PC-3 (cell line): ENCODE measurements at regions not wholly inside any gene's neighbourhood (a gene's known extent, or its start where the extent isn't known, plus 50 kb on each side); places are given as distances from the start of the nearest gene placed in this dataset.

Experiments
- ATAC-seq: fragments of 200-7000 bp; cut with Tn5 transposase; 2 replicates; pipeline ENCODE4 v1.9.1; 2020; ENCODE audit warnings: mild to moderate bottlenecking, moderate library complexity
- BruUV-seq: library from RNA; stranded (reverse); fragments of 400-500 nt; replicated peaks from 2 replicates; lab custom pipeline; 2021; lab: Mats Ljungman, UMichigan
- CTCF ChIA-PET: fragments of 300-600 bp; sonication (Branson Sonifier 250); formaldehyde crosslinking; loops from one replicate; lab custom pipeline; 2022; ENCODE audit warnings: antibody characterized with exemption; lab: Charles Lee
- POLR2A ChIA-PET: fragments of 300-600 bp; sonication (Branson Sonifier 250); formaldehyde crosslinking; loops from one replicate; lab custom pipeline; 2022; ENCODE audit warnings: antibody characterized with exemption; ENCODE audit not compliant: unreplicated experiment; lab: Charles Lee
- DNase-seq: peaks from one replicate; pipeline ENCODE4 v3.0.0-alpha.2; 2015
- H2AFZ ChIP-seq: fragments of 300-600 bp; sonication (generic); 2 replicates; pipeline ENCODE4 v1.6.0; 2016; ENCODE audit warnings: antibody characterized with exemption, low read length
- H3F3A ChIP-seq: fragments of 300-600 bp; sonication (generic); one replicate; pipeline ENCODE4 v1.6.0; 2017; ENCODE audit warnings: antibody characterized with exemption, low read length, control low read depth, mild to moderate bottlenecking; ENCODE audit not compliant: unreplicated experiment
- H3K27ac ChIP-seq: fragments of 300-600 bp; sonication (generic); 2 replicates; pipeline ENCODE4 v1.5.1; 2016; ENCODE audit warnings: mild to moderate bottlenecking, low read length
- H3K27me3 ChIP-seq: fragments of 300-600 bp; sonication (generic); 2 replicates; pipeline ENCODE4 v1.6.1; 2016; ENCODE audit warnings: low read length, mixed read lengths
- H3K36me3 ChIP-seq: fragments of 300-600 bp; sonication (generic); 2 replicates; pipeline ENCODE4 v1.6.1; 2016; ENCODE audit warnings: low read depth, mixed run types, low read length, mixed read lengths
- H3K4me1 ChIP-seq: fragments of 300-600 bp; sonication (generic); 2 replicates; pipeline ENCODE4 v1.5.1; 2016; ENCODE audit warnings: low read length; ENCODE audit not compliant: insufficient read depth
- H3K4me2 ChIP-seq: fragments of 300-600 bp; sonication (generic); 2 replicates; pipeline ENCODE4 v1.6.0; 2016; ENCODE audit warnings: low read length
- H3K4me3 ChIP-seq: fragments of 300-600 bp; sonication (generic); 2 replicates; pipeline ENCODE4 v1.5.1; 2016; ENCODE audit warnings: mild to moderate bottlenecking, low read length, mixed read lengths
- H3K79me2 ChIP-seq: fragments of 300-600 bp; sonication (generic); 2 replicates; pipeline ENCODE4 v1.6.1; 2017; ENCODE audit warnings: low read length, mixed read lengths
- H3K9ac ChIP-seq: fragments of 300-600 bp; sonication (generic); 2 replicates; pipeline ENCODE4 v1.6.0; 2016; ENCODE audit warnings: mild to moderate bottlenecking, low read length
- H3K9me2 ChIP-seq: fragments of 300-600 bp; sonication (generic); replicated peaks from 2 replicates; pipeline ENCODE4 v1.6.1; 2016; ENCODE audit warnings: mixed run types, low read length, mixed read lengths
- H3K9me3 ChIP-seq: fragments of 300-600 bp; sonication (generic); 2 replicates; pipeline ENCODE4 v1.6.1; 2016; ENCODE audit warnings: low read length, mixed read lengths
- H4K20me1 ChIP-seq: fragments of 300-600 bp; sonication (generic); 2 replicates; pipeline ENCODE4 v1.6.1; 2016; ENCODE audit warnings: low read length, mixed read lengths
- EZH2 ChIP-seq: fragments of 300-600 bp; sonication (generic); IDR thresholded peaks from one replicate; pipeline ENCODE4 v1.6.1; 2017; ENCODE audit warnings: antibody characterized with exemption, mild to moderate bottlenecking, low read length; ENCODE audit not compliant: unreplicated experiment
- EZH2phosphoT487 ChIP-seq: fragments of 300-600 bp; sonication (generic); IDR thresholded peaks from 2 replicates; pipeline ENCODE4 v1.6.1; 2018; ENCODE audit warnings: mild to moderate bottlenecking, antibody characterized with exemption, low read length, borderline replicate concordance
- intact Hi-C: fragments of 100-400 bp; cut with micrococcal nuclease; formaldehyde crosslinking; loops from 2 replicates; pipeline ENCODE4 v1.9.0; 2023
- TF ChIP-seq, protein P1 (sequence below): fragments of 300-600 bp; sonication (generic); conservative IDR thresholded peaks from 2 replicates; pipeline ENCODE4 v1.5.1; 2017; ENCODE audit warnings: antibody characterized with exemption, low read depth, mild to moderate bottlenecking, low read length

DNA sequence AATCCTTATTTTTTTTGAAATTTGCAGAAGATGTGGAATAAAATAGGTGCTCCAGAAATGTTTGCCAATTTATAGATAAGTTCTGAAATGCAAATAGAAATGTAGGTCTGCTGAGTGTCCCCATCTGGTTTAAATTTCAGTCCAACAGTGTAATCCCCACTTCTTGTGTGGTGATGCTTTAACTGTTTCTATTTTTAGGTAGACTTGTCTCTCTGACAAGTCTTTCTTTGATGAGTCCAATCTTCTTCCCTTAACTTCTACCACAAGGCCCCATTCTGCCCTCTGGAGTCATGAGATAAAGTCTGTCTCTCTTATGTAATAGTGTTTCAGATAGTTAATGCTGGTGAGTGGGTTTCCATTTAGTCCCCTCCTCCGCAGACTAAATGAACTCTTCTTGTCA is 390.4 kb downstream of the RFC3 start:
- Histone ChIP-seq H3K4me3 (no peak overlapping the region), H3K4me2 (no peak overlapping the region), H3F3A (no peaks in the 10 kb centered on the region), H3K4me1 (peaks cover 14% of the 10 kb centered on the region), H3K27me3 (no peaks in the 10 kb centered on the region), H3K9me3 (no peaks in the 10 kb centered on the region), H3K79me2 (no peaks in the 10 kb centered on the region), H4K20me1 (no peaks in the 10 kb centered on the region), H2AFZ (no peak overlapping the region), H3K27ac (no peak overlapping the region), H3K9ac (no peak overlapping the region), H3K9me2 (no peaks in the 10 kb centered on the region), H3K36me3 (no peaks in the 10 kb centered on the region)
- ChIA-PET CTCF (no interaction called here), POLR2A (no interaction called here)
- BruUV-seq: no TSS peak
- DNase-seq (no peak), ATAC-seq (no peak)
- TF ChIP-seq EZH2phosphoT487 (no peak), EZH2 (no peak)
- TF ChIP-seq, protein P1, sequence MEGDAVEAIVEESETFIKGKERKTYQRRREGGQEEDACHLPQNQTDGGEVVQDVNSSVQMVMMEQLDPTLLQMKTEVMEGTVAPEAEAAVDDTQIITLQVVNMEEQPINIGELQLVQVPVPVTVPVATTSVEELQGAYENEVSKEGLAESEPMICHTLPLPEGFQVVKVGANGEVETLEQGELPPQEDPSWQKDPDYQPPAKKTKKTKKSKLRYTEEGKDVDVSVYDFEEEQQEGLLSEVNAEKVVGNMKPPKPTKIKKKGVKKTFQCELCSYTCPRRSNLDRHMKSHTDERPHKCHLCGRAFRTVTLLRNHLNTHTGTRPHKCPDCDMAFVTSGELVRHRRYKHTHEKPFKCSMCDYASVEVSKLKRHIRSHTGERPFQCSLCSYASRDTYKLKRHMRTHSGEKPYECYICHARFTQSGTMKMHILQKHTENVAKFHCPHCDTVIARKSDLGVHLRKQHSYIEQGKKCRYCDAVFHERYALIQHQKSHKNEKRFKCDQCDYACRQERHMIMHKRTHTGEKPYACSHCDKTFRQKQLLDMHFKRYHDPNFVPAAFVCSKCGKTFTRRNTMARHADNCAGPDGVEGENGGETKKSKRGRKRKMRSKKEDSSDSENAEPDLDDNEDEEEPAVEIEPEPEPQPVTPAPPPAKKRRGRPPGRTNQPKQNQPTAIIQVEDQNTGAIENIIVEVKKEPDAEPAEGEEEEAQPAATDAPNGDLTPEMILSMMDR: no peak
- intact Hi-C loops: no loop called here

DNA sequence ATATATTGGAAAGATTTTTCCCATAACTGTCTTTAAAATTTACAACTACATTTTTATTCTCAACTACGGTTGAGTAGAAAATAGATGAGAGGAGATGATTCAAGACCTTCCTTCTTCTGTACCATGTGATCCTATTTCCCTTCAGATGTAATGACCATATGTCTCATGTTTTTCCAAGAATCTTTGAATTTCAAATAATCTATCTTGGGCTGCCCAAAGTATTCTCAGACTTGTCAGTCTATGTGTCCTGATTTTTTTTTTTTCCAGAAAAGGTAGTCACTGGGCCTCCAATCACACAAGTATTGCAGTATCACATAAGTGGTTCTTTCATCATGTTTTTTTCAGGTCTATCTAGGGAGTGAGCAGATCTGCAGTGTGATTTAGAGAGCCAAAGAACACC is 392.4 kb downstream of the RFC3 start:
- H3K4me3 ChIP-seq: no peak overlapping the region
- BruUV-seq: no TSS peak

DNA sequence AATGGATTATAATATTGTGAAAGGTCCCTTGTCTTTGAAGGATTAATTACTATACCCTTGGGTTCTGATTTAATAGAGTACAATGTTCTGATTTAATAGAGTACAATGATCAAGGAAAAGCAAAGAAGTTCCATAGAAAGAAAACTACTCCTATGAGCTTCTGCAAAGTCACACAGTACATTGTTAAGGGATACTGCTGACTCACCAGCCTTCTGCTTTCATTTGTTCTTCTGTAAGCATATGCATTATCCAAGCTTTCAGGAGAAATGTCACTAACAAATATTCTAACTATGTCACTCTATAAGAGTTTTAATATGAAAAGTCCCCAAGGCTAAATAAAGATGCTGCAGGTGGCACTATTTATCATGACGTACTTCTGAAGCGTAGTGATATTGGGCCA is 396.7 kb downstream of the RFC3 start:
- no peak overlapping the region for H3K27ac ChIP-seq
- intact Hi-C loops: no loop called here
- DNase-seq: no peak
- no peak overlapping the region for H3K4me3 ChIP-seq
- POLR2A ChIA-PET: no interaction called here
- H3K36me3 ChIP-seq: no peaks in the 10 kb centered on the region
- no peaks in the 10 kb centered on the region for H3F3A ChIP-seq
- H2AFZ ChIP-seq: no peak overlapping the region
- H3K9ac ChIP-seq: no peak overlapping the region
- no peaks in the 10 kb centered on the region for H3K79me2 ChIP-seq
- TF ChIP-seq, protein P1: no peak
- TF ChIP-seq EZH2phosphoT487 (no peak), EZH2 (no peak)
- peak; percentile 35; the same call in 1 of the 2 replicates for ATAC-seq
- no TSS peak for BruUV-seq
- H3K4me2 ChIP-seq: no peak overlapping the region
- H3K9me2 ChIP-seq: no peaks in the 10 kb centered on the region
- H4K20me1 ChIP-seq: no peaks in the 10 kb centered on the region
- CTCF ChIA-PET: no interaction called here
- H3K9me3 ChIP-seq: no peaks in the 10 kb centered on the region
- H3K27me3 ChIP-seq: no peaks in the 10 kb centered on the region
- H3K4me1 ChIP-seq: no peaks in the 10 kb centered on the region

More for the DNA sequence above, 392.4 kb downstream of the RFC3 start:
- Histone ChIP-seq H3K9me3 (no peaks in the 10 kb centered on the region), H4K20me1 (no peaks in the 10 kb centered on the region), H3K79me2 (no peaks in the 10 kb centered on the region), H3K9ac (no peak overlapping the region), H3K27ac (no peak overlapping the region), H3K9me2 (no peaks in the 10 kb centered on the region), H2AFZ (no peak overlapping the region), H3K4me2 (no peak overlapping the region), H3K36me3 (no peaks in the 10 kb centered on the region), H3K4me1 (peaks cover 14% of the 10 kb centered on the region), H3F3A (no peaks in the 10 kb centered on the region), H3K27me3 (no peaks in the 10 kb centered on the region)
- DNase-seq (no peak), ATAC-seq (no peak)
- ChIA-PET CTCF (no interaction called here), POLR2A (no interaction called here)
- intact Hi-C loops: no loop called here
- TF ChIP-seq, protein P1: no peak
- TF ChIP-seq EZH2phosphoT487: no peak
- no peak for TF ChIP-seq EZH2
